RKO (cell line): ENCODE measurements at regions not wholly inside any gene's neighbourhood (a gene's known extent, or its start where the extent isn't known, plus 50 kb on each side); places are given as distances from the start of the nearest gene placed in this dataset.
"Not testable (repeated sequence)": the region's sequence is repeated elsewhere in the genome, so short reads cannot be mapped to it uniquely, and the experiment has no call there.

Source experiments
- DNase-seq: peaks from one replicate; pipeline ENCODE4 v3.0.0-alpha.2; 2016; ENCODE audit warnings: low spot score

DNA sequence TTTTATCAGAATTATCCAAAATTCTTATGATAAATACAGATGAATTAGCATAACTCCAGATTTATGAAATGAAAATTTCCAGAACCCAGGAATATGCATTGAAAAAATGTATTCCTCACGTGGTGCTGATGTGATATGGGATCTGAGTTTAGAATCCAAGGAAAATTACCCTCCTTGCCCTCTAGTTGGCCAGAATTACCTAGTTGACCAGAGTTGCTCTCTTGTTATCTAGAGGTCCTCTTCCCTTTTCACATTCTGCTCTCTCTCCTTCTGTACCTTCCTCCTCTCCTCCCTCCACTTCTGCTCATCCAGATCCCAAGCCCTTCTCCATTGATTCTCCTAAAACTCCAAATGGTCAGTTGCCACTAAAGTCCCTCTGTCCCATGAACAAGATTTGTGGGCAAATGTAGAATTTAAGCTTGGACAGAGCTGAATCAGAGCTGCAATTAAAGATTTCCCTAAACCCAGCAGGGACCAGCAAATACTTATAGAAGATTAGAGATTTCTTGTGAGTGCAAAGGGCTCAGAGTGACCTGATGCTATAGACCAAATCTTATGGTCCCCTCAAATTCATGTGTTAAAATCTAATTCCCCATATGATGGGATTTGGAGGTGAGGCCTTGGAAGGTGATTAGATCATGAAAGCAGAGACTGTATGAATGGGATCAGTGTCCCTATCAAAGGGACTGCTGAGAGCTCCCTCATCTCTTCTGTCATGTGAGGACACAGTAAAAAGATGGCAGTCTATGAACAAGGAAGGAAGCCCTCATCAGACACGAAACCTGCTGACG, 103.2 kb upstream of the IGLL5 start:
- no peak for DNase-seq

DNA sequence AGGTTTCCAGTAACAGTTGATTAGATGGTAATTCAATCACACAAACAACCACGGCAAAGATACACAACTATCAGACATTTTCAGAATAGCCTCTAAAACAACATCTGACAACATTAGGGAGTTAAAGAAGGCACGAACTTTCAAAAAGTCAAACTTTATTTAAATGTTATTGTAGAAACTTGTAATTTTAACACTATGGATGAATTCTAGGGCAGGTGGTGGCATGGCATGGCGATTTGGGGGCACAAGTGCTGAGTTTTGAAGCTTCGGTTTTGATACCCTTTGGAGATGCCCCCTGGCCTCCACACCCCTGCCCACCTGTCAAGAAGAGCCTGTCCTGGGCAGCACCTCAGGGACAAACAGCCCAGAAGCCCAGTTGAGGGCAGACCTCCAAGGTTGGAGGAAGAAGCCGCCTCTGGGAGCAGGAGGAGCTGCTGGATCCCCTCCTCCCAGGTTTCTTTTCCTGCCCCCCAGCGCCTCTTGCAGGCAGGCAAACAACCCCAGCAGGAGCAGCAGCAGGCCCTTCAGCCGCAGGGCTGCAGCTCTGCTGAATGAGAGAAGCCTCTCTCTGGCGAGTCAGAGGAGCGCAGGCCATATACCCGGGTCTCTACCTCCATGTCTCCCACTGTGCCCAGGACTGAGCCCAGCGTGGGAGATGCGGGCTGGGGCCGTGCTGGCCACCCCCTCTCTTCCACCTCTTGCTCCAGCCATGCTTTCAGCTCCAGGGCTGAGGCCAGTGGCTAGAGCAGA, 102.1 kb upstream of the IGLL5 start:
- DNase-seq, result no peak

- no peak for DNase-seq
Observed at GRCh38 chr22:22786301-22787115, 101.1 kb upstream of the IGLL5 start.

DNA sequence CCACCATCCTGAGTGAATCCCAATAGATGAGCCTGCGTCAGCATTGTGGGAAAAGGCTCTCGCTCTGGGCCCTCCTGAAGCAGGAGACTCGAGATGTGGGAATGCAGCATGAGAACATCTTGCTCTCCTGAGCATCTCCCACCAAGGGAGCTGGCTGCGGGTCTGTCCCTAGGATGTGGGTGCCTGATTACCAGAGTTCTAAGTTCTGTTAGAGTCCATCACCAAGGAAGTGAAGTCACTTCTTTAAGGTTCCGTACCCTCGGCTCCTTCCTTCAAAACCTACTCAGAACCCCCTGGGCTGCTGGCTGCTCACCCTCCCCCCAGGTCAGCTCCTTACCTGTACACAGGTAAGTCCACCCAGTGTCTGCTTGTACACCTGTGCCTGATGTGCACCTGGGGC, 100.5 kb upstream of the IGLL5 start:
- DNase-seq, result no peak

- peak; percentile 22 for DNase-seq
Observed at GRCh38 chr22:22787786-22788459, 99.7 kb upstream of the IGLL5 start.

DNA sequence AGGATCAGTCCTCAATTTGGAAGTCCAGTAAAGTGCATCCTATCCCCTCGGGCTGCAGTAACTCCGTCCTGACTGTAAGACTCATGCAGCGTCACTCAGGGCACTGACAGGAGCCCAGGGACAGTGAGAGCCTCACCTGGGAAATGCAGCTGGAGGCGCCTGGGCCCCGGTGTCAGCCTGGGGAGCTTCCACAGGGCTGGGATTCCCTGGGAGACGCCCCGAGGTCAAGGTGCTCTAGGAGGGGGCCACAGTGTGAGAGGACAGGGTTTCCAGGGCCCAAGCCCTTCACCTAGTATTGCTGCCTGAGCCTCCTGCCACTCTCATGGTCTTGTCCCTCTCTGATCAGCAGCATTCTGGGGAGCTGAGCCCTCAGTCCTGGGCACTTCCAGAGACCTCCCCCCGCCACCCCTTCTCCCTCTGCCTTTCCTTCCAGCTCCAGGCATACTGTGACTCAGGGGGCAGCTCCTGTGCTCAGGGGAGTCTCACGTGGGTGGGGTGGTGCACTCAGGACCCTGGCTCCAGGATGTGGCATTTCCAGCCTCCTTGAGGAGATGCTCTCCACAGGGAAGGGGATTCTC, 99.1 kb upstream of the IGLL5 start:
- no peak for DNase-seq

- DNase-seq, result no peak
Observed at GRCh38 chr22:22789233-22789921, 98.2 kb upstream of the IGLL5 start.

GRCh38 chr22:22789922-22790845, 97.4 kb upstream of the IGLL5 start:
- DNase-seq, result no peak

GRCh38 chr22:22791438-22792181, 96.0 kb upstream of the IGLL5 start:
- no peak for DNase-seq

GRCh38 chr22:22792205-22792786, 95.3 kb upstream of the IGLL5 start:
- DNase-seq, result not testable (repeated sequence)

DNA sequence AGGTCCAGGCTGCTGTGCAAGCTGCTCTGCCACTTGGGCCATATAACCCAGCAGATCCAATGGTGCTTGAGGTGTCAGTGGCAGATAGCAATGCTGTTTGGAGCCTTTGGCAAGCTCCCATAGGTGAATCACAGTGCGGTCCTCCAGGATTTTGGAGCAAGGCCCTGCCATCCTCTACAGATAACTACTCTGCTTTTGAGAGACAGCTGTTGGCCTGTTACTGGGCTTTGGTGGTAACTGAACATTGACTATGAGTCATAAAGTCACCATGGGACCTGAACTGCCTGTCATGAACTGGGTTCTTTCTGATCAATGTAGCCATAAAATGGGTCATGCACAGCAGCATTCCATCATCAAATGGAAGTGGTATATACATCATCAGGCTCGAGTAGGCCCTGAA, 92.0 kb upstream of the IGLL5 start:
- DNase-seq, result not testable (repeated sequence)

DNA sequence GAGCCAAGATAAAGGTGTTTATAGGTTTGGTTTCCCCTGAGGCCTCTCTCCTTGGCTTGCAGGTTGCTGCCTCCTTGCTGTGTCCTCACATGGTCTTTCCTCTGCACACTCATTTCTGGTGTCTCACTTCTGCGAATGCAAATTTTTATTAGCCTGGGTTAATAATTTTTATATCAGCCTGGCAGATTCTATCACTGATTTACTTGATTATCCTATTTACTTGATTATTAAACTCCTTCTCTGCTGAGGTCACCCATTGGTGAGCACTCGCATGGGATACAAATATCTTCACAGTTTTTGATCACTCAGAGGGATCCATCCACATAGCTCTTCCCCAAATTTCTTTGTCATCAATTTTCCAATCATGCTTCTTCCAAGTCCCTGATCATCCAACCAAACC, 90.9 kb upstream of the IGLL5 start:
- DNase-seq, result no peak

DNA sequence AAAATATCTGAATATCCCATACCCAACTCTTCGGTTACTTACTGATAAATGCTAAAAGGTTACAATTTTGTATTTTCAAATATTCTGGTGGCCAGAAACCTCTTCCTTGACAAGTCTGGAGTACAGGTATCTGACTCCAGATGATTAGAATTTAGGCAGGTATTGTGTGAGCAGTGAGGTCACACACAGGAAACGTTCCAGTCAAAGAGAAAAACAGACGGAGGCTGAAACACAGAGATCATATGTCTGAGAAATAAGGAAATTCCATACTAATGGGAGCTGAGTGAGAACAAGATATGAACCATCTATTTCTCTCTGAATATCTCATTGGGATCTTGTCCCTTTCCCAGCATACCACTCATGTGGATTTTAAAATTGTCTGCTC, 89.4 kb upstream of the IGLL5 start:
- no peak for DNase-seq

- DNase-seq, result no peak
Observed at GRCh38 chr22:22798716-22799115, 88.9 kb upstream of the IGLL5 start.

DNA sequence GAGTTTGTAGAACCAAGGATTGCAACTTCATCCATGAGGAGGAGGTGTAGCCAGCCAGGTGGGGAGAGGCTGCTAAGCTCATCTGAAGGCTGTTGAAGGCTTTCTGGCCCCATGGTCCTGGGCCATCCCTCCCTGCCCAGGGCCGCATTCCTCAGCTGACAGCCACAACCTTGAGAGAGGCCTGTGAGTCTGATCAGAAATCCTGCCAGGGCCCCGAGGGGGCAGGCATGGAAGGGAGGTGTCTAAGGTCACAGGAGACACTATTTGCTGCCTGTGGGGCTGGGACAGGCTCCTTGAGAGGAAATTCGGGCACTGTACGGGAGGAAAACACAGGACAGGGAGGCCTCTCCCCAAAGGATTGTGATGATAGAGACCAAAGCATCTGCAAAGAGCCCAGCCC, 88.1 kb upstream of the IGLL5 start:
- DNase-seq, result no peak

- DNase-seq, result no peak
Observed at GRCh38 chr22:22800716-22801115, 86.9 kb upstream of the IGLL5 start.

DNA sequence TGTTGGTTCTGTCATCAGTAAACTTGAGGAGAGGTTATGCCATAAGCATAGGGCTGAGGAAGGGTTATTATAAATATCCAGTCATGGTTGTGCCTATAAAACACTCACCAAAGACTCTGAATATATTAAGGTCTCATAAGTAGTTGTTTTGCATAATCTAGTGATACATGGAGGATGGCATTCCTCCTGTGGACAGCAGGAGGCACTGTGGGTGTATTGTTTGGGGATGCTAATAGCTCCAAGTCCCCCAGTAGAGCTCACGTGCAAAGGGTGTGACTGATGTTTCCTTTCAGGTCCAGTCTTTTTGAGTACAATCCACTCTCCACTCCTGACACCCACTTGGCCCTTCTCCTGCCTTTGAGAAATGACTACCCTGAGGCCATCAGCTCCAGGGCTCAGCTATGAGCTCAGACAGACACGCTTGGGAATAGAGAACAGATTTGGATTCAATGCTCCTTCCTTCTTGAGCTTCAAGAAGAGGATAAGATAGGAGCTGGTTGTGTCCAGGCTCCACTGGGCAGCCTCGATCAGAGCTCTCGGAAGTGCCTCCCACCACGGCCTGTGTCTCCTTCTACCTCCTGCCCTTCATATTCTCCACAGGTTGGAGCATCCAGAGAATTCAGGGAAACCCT, 85.2 kb upstream of the IGLL5 start:
- DNase-seq, result no peak

GRCh38 chr22:22803285-22803853, 84.2 kb upstream of the IGLL5 start:
- no peak for DNase-seq
